ENCODE measurements at regions not wholly inside any gene's neighbourhood (a gene's known extent, or its start where the extent isn't known, plus 50 kb on each side); places are given as distances from the start of the nearest gene placed in this dataset.

DNA sequence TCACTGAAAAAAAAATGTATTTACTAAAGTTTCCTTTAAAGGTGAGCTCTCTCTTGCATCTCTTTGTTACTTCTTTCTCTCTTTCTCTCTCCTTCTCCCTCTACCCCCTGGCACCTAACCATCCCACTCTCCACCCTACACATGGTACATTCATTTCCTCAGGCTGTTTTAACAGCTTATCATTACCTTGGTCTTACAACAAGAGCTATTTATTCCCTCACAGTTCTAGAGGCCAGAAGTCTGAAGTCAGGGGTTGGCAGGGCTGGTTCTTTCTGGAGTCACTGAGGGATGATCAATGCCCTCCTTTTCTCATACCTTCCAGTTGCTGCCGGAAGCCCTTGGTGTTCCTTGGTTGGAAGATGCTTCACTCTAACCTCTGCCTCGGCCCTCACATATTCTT lies 91.1 kb upstream of the DSCAM start:
- CTCF ChIA-PET, result no interaction called here
- Mint-ChIP-seq H3K27ac (ENCODE audit: unreplicated experiment) (no peak overlapping the region), H3K36me3 (ENCODE audit: insufficient read depth, unreplicated experiment) (no peaks in the 10 kb centered on the region), H3K4me3 (ENCODE audit: low read depth, unreplicated experiment) (no peak overlapping the region), H3K9me3 (ENCODE audit: low read depth, unreplicated experiment) (peaks cover 18% of the 10 kb centered on the region), H3K27me3 (ENCODE audit: unreplicated experiment) (no peaks in the 10 kb centered on the region), H3K4me1 (ENCODE audit: low read depth, unreplicated experiment) (no peaks in the 10 kb centered on the region)
- intact Hi-C loops (cut with micrococcal nuclease; ENCODE audit: unreplicated experiment), result no loop called here
- TF ChIP-seq, protein P1, sequence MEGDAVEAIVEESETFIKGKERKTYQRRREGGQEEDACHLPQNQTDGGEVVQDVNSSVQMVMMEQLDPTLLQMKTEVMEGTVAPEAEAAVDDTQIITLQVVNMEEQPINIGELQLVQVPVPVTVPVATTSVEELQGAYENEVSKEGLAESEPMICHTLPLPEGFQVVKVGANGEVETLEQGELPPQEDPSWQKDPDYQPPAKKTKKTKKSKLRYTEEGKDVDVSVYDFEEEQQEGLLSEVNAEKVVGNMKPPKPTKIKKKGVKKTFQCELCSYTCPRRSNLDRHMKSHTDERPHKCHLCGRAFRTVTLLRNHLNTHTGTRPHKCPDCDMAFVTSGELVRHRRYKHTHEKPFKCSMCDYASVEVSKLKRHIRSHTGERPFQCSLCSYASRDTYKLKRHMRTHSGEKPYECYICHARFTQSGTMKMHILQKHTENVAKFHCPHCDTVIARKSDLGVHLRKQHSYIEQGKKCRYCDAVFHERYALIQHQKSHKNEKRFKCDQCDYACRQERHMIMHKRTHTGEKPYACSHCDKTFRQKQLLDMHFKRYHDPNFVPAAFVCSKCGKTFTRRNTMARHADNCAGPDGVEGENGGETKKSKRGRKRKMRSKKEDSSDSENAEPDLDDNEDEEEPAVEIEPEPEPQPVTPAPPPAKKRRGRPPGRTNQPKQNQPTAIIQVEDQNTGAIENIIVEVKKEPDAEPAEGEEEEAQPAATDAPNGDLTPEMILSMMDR (IDR thresholded peaks at IDR 0.05; ENCODE audit: unreplicated experiment), result no peak
- BruUV-seq (replicated peaks), result no TSS peak
- DNase-seq, result no peak

GRCh38 chr21:40938611-40939010 lies 91.7 kb upstream of the DSCAM start:
- CTCF ChIA-PET, result no interaction called here
- H3K36me3 Mint-ChIP-seq (ENCODE audit: insufficient read depth, unreplicated experiment), result no peaks in the 10 kb centered on the region
- DNase-seq, result no peak

DNA sequence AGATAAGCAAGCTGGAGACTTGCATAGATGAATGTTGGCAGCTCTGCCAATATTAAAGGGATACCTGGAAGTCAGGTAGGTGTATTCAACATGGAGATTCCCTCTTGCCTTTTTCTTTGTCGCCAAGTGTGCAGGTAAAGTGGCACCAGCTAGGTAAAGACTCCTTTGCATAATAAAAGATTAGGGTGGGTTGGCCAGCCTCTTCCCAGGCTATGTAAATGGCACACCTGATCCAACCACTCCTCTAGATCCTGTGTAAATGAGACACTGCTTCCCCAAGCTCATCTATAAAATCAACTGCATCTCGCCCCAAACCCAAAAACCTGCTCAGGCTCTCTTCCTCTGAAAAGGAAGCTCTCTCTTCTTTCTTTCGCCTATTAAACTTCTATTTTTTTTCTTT lies 100.8 kb upstream of the DSCAM start:
- TF ChIP-seq, protein P1 (IDR thresholded peaks at IDR 0.05; ENCODE audit: unreplicated experiment), result no peak
- Mint-ChIP-seq H3K27ac (ENCODE audit: unreplicated experiment) (no peak overlapping the region), H3K27me3 (ENCODE audit: unreplicated experiment) (no peaks in the 10 kb centered on the region), H3K36me3 (ENCODE audit: insufficient read depth, unreplicated experiment) (no peaks in the 10 kb centered on the region), H3K4me3 (ENCODE audit: low read depth, unreplicated experiment) (no peak overlapping the region), H3K9me3 (ENCODE audit: low read depth, unreplicated experiment) (peaks cover 8% of the 10 kb centered on the region), H3K4me1 (ENCODE audit: low read depth, unreplicated experiment) (no peaks in the 10 kb centered on the region)
- no peak for DNase-seq
- no TSS peak for BruUV-seq (replicated peaks)
- CTCF ChIA-PET, result no interaction called here
- intact Hi-C loops (cut with micrococcal nuclease; ENCODE audit: unreplicated experiment), result no loop called here

More at GRCh38 chr21:40938611-40939010, 91.7 kb upstream of the DSCAM start:
- TF ChIP-seq, protein P1 (IDR thresholded peaks at IDR 0.05; ENCODE audit: unreplicated experiment), result no peak
- no TSS peak for BruUV-seq (replicated peaks)
- no peaks in the 10 kb centered on the region for H3K4me1 Mint-ChIP-seq (ENCODE audit: low read depth, unreplicated experiment)
- no peaks in the 10 kb centered on the region for H3K27me3 Mint-ChIP-seq (ENCODE audit: unreplicated experiment)
- intact Hi-C loops (cut with micrococcal nuclease; ENCODE audit: unreplicated experiment), result no loop called here
- no peak overlapping the region for H3K27ac Mint-ChIP-seq (ENCODE audit: unreplicated experiment)
- H3K9me3 Mint-ChIP-seq (ENCODE audit: low read depth, unreplicated experiment), result peaks cover 18% of the 10 kb centered on the region
- no peak overlapping the region for H3K4me3 Mint-ChIP-seq (ENCODE audit: low read depth, unreplicated experiment)

- intact Hi-C loops (cut with micrococcal nuclease; ENCODE audit: unreplicated experiment), result no loop called here
- no TSS peak for BruUV-seq (replicated peaks)
- Mint-ChIP-seq H3K27ac (ENCODE audit: unreplicated experiment) (no peak overlapping the region), H3K4me1 (ENCODE audit: low read depth, unreplicated experiment) (no peaks in the 10 kb centered on the region), H3K27me3 (ENCODE audit: unreplicated experiment) (no peaks in the 10 kb centered on the region), H3K4me3 (ENCODE audit: low read depth, unreplicated experiment) (no peak overlapping the region), H3K9me3 (ENCODE audit: low read depth, unreplicated experiment) (peaks cover 2% of the 10 kb centered on the region), H3K36me3 (ENCODE audit: insufficient read depth, unreplicated experiment) (no peaks in the 10 kb centered on the region)
- CTCF ChIA-PET, result no interaction called here
- no peak for DNase-seq
- TF ChIP-seq, protein P1 (IDR thresholded peaks at IDR 0.05; ENCODE audit: unreplicated experiment), result no peak
Observed at GRCh38 chr21:40950970-40951369, 104.0 kb upstream of the DSCAM start.

Data from Calu3 (cell line).